ENCODE measurements at regions not wholly inside any gene's neighbourhood (a gene's known extent, or its start where the extent isn't known, plus 50 kb on each side); places are given as distances from the start of the nearest gene placed in this dataset.

DNA sequence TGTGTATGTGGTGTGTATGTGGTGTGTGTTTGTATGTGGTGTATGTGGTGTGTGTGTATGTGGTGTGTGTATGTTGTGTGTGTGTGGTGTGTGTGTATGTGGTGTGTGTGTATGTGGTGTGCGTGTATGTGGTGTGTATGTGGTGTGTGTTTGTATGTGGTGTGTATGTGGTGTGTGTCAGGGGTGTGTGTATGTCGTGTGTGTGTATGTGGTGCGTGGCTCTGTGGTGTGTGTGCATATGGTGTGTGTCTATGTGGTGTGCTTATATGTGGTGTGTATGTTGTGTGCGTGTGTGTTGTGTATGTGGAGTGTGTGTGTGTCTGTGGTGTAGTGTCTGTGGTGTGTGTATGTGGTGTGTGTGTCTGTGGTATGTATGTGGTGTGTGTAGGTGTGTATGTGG, 62.5 kb upstream of the MEDAG start:
- no peak for TF ChIP-seq POLR2AphosphoS5 (IDR thresholded peaks at IDR 0.05)
- TF ChIP-seq POLR2A (IDR thresholded peaks at IDR 0.05): no peak
- no peak for TF ChIP-seq CTCF (IDR thresholded peaks at IDR 0.05 in 8 of 11, conservative IDR thresholded peaks at IDR 0.05 in 3 of 11)

Measured in spleen (tissue), 7 donors.